ENCODE measurements at regions not wholly inside any gene's neighbourhood (a gene's known extent, or its start where the extent isn't known, plus 50 kb on each side); places are given as distances from the start of the nearest gene placed in this dataset.

GRCh38 chr6:192313-192664 is 100.0 kb upstream of the DUSP22 start:
- Histone ChIP-seq H3K4me3 (ENCODE audit: low read length) (no peak overlapping the region), H3K36me3 (ENCODE audit: control insufficient read depth, insufficient read depth, low read length) (no peaks in the 10 kb centered on the region), H3K27ac (ENCODE audit: low read depth, low read length) (no peak overlapping the region), H3K4me1 (ENCODE audit: control insufficient read depth, insufficient read depth, low read length) (no peaks in the 10 kb centered on the region), H3K27me3 (ENCODE audit: control insufficient read depth, insufficient read depth, low read length, poor library complexity, severe bottlenecking) (no peaks in the 10 kb centered on the region), H3K9ac (ENCODE audit: extremely low read depth, low read length, poor library complexity, severe bottlenecking) (no peak overlapping the region), H3K9me3 (ENCODE audit: control insufficient read depth, low read length) (no peaks in the 10 kb centered on the region)
- whole genome bisulfite sequencing, 2 experiments (ENCODE audit: insufficient coverage in 1 of 2, insufficient read length in 1 of 2), result 91 to 95% methylated on average over 6 to 9 of the region's 9 CpGs
- H3K9me3 Mint-ChIP-seq, result no peaks in the 10 kb centered on the region
- no peaks in the 10 kb centered on the region for H3K36me3 Mint-ChIP-seq (ENCODE audit: low read depth)
- H3K27ac Mint-ChIP-seq, result no peak overlapping the region
- no peak overlapping the region for H3K4me3 Mint-ChIP-seq
- peaks cover 6% of the 10 kb centered on the region for H3K4me1 Mint-ChIP-seq
- no peaks in the 10 kb centered on the region for H3K27me3 Mint-ChIP-seq (ENCODE audit: insufficient read depth)
- no peak for DNase-seq
- TF ChIP-seq CTCF (conservative IDR thresholded peaks at IDR 0.05), result no peak

- H3K4me1 Mint-ChIP-seq, result no peaks in the 10 kb centered on the region
Observed at GRCh38 chr6:193180-193579, 99.1 kb upstream of the DUSP22 start.

GRCh38 chr6:193773-194310 is 98.4 kb upstream of the DUSP22 start:
- Histone ChIP-seq H3K27ac (ENCODE audit: low read depth, low read length) (no peak overlapping the region), H3K4me3 (ENCODE audit: low read length) (no peak overlapping the region), H3K27me3 (ENCODE audit: control insufficient read depth, insufficient read depth, low read length, poor library complexity, severe bottlenecking) (no peaks in the 10 kb centered on the region), H3K9me3 (ENCODE audit: control insufficient read depth, low read length) (no peaks in the 10 kb centered on the region), H3K4me1 (ENCODE audit: control insufficient read depth, insufficient read depth, low read length) (no peaks in the 10 kb centered on the region), H3K36me3 (ENCODE audit: control insufficient read depth, insufficient read depth, low read length) (no peaks in the 10 kb centered on the region), H3K9ac (ENCODE audit: extremely low read depth, low read length, poor library complexity, severe bottlenecking) (no peak overlapping the region)
- no peaks in the 10 kb centered on the region for H3K4me1 Mint-ChIP-seq
- H3K36me3 Mint-ChIP-seq (ENCODE audit: low read depth), result no peaks in the 10 kb centered on the region
- no peak for DNase-seq
- no peak for TF ChIP-seq CTCF (conservative IDR thresholded peaks at IDR 0.05)
- H3K27ac Mint-ChIP-seq, result no peak overlapping the region
- no peaks in the 10 kb centered on the region for H3K9me3 Mint-ChIP-seq
- no peak overlapping the region for H3K4me3 Mint-ChIP-seq
- no peaks in the 10 kb centered on the region for H3K27me3 Mint-ChIP-seq (ENCODE audit: insufficient read depth)
- WGBS, 2 experiments (ENCODE audit: insufficient coverage in 1 of 2, insufficient read length in 1 of 2), result 87 to 89% methylated on average over 4 to 7 of the region's 7 CpGs

More at GRCh38 chr6:193180-193579, 99.1 kb upstream of the DUSP22 start:
- Mint-ChIP-seq H3K36me3 (ENCODE audit: low read depth) (no peaks in the 10 kb centered on the region), H3K9me3 (no peaks in the 10 kb centered on the region), H3K4me3 (no peak overlapping the region), H3K27me3 (ENCODE audit: insufficient read depth) (no peaks in the 10 kb centered on the region), H3K27ac (no peak overlapping the region)
- H3K9me3 ChIP-seq (ENCODE audit: control insufficient read depth, low read length), result no peaks in the 10 kb centered on the region
- H3K36me3 ChIP-seq (ENCODE audit: control insufficient read depth, insufficient read depth, low read length), result no peaks in the 10 kb centered on the region
- no peak for TF ChIP-seq CTCF (conservative IDR thresholded peaks at IDR 0.05)
- no peak for DNase-seq
- H3K27ac ChIP-seq (ENCODE audit: low read depth, low read length), result no peak overlapping the region
- H3K27me3 ChIP-seq (ENCODE audit: control insufficient read depth, insufficient read depth, low read length, poor library complexity, severe bottlenecking), result no peaks in the 10 kb centered on the region
- no peaks in the 10 kb centered on the region for H3K4me1 ChIP-seq (ENCODE audit: control insufficient read depth, insufficient read depth, low read length)
- H3K9ac ChIP-seq (ENCODE audit: extremely low read depth, low read length, poor library complexity, severe bottlenecking), result no peak overlapping the region
- WGBS, 2 experiments (ENCODE audit: insufficient coverage in 1 of 2, insufficient read length in 1 of 2), result 75 to 94% methylated on average over 3 to 7 of the region's 7 CpGs
- no peak overlapping the region for H3K4me3 ChIP-seq (ENCODE audit: low read length)

Measured in endodermal cell (in vitro differentiated cells).